GM12891 (cell line): ENCODE measurements at regions not wholly inside any gene's neighbourhood (a gene's known extent, or its start where the extent isn't known, plus 50 kb on each side); places are given as distances from the start of the nearest gene placed in this dataset.
"Not testable (repeated sequence)": the region's sequence is repeated elsewhere in the genome, so short reads cannot be mapped to it uniquely, and the experiment has no call there.

Experiments
- DNase-seq: peaks from one replicate; pipeline ENCODE4 v3.0.0; 2011; ENCODE audit warnings: low spot score; ENCODE audit not compliant: insufficient read length
- FAIRE-seq: peaks from 2 replicates; lab custom pipeline; 2011; peaks lifted over from hg19 to GRCh38; lab: Jason Lieb, UNC
- PAX5 ChIP-seq: IDR thresholded peaks from 2 replicates; pipeline ENCODE4 v1.6.1; 2011; ENCODE audit warnings: low read length, moderate library complexity, mild to moderate bottlenecking; ENCODE audit not compliant: insufficient read depth, severe bottlenecking
- POLR2A ChIP-seq: IDR thresholded peaks from 2 replicates; pipeline ENCODE4 v1.6.1; 2011; ENCODE audit warnings: low read depth, low read length, control low read depth
- POLR2AphosphoS5 ChIP-seq: IDR thresholded peaks from 2 replicates; pipeline ENCODE4 v1.6.1; 2011; ENCODE audit warnings: low read depth, low read length, control low read depth
- POU2F2 ChIP-seq: IDR thresholded peaks from 2 replicates; pipeline ENCODE4 v1.6.1; 2011; ENCODE audit warnings: low read depth, mild to moderate bottlenecking, control low read depth, low read length, moderate library complexity
- SPI1 ChIP-seq: IDR thresholded peaks from 2 replicates; pipeline ENCODE4 v1.6.1; 2011; ENCODE audit warnings: low read depth, low read length, control low read depth
- TAF1 ChIP-seq: IDR thresholded peaks from 2 replicates; pipeline ENCODE4 v1.6.1; 2011; ENCODE audit warnings: low read depth, low read length, control low read depth

DNA sequence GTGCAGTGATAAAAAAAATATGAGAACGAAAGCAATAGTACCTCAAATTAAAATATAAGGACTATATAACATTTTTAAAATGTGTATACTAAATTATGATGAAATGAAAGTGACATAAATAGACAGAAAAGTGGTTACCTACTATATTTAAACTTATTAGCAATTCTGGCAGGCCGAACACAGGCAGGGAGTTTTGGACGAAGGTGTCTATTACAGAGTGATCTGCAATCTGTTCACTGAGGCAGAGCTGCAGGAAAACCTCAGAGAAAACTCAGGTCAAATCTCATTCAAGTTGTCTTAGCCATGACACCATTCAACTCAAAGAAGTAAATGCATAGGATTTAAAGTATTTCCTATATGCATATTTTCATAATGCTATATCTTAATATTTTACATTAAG, 274.8 kb upstream of the GULP1 start:
- DNase-seq = no peak
- TF ChIP-seq POLR2A (no peak), POU2F2 (no peak), TAF1 (no peak), SPI1 (no peak), PAX5 (no peak), POLR2AphosphoS5 (no peak)
- FAIRE-seq = no peak

DNA sequence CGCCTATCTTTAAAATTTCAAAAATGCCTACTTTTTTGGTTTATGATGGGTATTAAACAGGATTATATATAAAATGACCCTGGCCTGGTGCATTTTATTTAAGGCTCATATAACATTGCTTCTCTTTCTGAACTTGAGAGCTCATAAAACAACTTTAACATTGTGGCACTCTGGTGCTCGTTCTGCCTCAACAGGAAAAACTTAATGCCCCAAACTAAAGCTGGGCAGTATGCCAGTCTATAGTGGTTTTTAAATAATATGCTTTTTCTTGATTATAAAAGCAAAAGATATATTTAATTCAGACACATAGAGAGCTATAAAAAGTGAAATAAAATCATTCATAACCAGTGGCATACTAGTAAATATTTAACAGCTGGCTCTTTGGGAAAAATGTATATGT, 269.3 kb upstream of the GULP1 start:
- no peak for DNase-seq

DNA sequence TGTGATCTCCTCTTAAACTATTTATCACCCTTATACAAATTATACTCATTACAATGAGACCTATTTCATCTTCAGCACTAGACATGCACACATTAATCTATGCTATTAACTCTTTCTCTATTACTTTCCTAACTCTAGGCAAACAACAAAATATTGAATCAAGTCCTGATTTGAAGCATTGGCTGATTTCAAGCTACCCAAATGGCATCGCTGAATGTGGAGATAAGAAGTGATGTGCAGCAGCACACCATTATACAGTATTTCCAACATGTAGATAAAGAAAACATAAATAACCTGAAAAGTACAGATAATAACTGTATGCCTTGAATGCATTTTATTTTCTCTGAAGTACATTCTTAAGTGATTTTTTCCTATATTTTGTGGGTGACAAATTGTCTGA, 268.6 kb upstream of the GULP1 start:
- no peak for FAIRE-seq
- TF ChIP-seq POU2F2 (no peak), PAX5 (no peak), POLR2A (no peak), POLR2AphosphoS5 (no peak), TAF1 (no peak), SPI1 (no peak)

More for the DNA sequence above, 269.3 kb upstream of the GULP1 start:
- no peak for FAIRE-seq
- no peak for TF ChIP-seq SPI1
- no peak for TF ChIP-seq POLR2AphosphoS5
- TF ChIP-seq PAX5 = no peak
- no peak for TF ChIP-seq POU2F2
- TF ChIP-seq TAF1 = no peak
- no peak for TF ChIP-seq POLR2A

DNA sequence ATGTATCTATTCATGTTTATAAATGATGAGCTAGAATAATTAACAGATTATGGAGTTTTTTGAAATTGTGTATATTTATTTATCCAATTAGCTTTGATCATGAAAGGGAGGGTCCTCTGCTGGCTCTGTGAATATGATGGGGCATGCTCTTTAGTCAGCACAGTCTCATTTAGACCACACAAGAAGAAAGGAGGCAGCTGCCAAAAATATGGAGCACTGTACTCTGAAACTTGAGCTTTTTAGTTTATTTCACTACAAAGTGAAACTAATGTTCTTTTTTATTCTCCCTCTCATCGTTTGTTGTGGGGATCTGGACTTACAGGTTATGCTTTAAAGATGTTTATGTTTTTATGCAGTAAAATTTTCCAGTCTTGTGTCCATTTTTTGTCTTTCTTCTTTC, 266.9 kb upstream of the GULP1 start:
- DNase-seq (no peak), FAIRE-seq (no peak)
- no peak for TF ChIP-seq SPI1
- no peak for TF ChIP-seq PAX5
- TF ChIP-seq POU2F2 = no peak
- TF ChIP-seq POLR2A = no peak
- no peak for TF ChIP-seq POLR2AphosphoS5
- TF ChIP-seq TAF1 = no peak

More for the DNA sequence above, 268.6 kb upstream of the GULP1 start:
- no peak for DNase-seq

DNA sequence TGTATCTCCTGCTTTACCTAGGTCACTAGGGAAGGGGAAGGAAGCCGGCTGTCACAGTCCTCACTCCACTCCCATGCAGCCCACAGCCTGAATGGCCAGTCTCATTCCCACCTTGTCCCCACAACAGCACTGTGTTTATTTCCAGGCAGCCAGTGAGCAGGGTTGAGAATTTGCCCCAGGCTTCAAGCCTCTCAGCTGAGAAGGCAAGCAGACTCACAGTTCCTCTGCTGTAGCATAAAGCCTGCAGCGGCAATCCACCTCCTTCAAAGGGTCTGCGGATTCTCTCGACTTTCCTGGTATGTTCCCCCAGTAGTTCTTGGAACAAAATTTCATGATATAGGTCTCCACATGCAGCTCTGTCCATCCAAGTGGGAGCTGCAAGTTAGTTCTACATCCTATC, 262.9 kb upstream of the GULP1 start:
- TF ChIP-seq POLR2AphosphoS5 = no peak
- no peak for TF ChIP-seq TAF1
- TF ChIP-seq SPI1 = no peak
- no peak for TF ChIP-seq PAX5
- no peak for DNase-seq
- no peak for FAIRE-seq

DNA sequence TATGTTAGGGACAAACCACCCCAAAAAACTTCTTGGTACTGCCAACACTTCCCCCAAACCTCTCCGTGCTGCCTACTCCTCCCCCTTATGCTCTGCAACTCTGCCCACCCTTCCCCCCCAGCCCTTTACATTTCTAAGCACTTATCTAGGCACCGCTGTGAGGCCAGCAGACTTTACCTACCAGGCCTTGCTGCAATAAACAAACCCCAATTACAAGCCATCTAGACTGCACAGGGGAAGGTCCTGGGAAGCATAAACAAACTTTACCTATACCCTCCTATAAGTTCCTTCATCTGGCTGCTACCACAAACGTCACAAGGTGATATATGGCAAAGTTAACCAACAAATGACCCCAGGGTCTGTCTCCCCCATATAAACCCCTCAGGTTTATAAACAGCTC, 259.4 kb upstream of the GULP1 start:
- no peak for DNase-seq

DNA sequence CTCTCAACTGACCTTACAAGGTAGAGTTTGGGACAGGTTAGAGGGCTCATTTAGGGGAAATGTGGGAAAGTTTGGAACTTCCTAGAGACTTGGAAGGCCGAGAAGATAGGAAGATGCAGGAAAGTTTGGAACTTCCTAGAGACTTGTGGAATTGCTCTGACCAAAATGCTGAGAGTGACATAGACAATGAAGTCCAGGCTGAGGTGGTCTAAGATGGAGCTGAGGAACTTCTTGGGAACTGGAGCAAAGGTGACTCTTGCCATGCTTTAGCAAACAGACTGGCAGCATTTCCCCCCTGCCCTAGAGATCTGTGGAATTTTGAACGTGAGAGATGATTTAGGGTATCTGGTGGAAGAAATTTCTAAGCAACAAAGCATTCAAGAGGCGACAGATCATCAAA, 258.9 kb upstream of the GULP1 start:
- no peak for FAIRE-seq
- no peak for DNase-seq
- no peak for TF ChIP-seq POLR2AphosphoS5
- no peak for TF ChIP-seq TAF1
- no peak for TF ChIP-seq SPI1
- no peak for TF ChIP-seq POU2F2
- TF ChIP-seq PAX5 = no peak
- no peak for TF ChIP-seq POLR2A

More for the DNA sequence above, 259.4 kb upstream of the GULP1 start:
- no peak for TF ChIP-seq SPI1
- no peak for FAIRE-seq

DNA sequence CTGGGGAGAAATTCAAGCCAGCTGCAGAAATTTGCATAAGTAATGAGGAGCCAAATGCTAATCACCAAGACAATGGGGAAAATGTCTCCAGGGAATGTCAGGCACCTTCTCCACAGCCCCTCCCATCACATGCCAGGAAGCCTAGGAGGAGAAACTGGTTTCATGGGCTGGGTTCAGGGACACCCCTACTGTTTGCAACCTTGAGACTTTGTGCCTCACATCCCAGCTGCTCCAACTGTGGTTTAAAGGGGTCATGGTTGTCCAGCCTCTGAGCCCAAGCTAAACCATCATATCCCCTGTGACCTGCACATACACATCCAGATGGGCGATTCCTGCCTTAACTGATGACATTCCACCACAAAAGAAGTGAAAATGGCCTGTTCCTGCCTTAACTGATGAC, 258.4 kb upstream of the GULP1 start:
- not testable (repeated sequence) for DNase-seq, FAIRE-seq

DNA sequence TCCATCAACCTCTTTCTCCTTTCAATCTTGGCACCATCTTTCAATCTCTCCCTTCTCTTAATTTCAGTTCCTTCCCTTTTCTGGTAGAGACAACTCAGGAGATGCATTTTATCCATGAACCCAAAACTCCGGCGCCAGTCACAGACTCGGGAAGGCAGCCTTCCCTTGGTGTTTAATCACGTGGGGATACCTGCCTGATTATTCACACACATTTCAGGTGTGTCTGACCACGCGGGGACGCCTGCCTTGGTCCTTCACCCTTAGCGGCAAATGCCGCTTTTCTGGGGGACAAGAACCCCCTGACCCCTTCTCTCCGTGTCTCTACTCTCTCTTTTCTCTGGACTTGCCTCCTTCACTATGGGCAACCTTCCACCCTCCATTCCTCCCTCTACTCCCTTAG, 257.6 kb upstream of the GULP1 start:
- FAIRE-seq, DNase-seq: not testable (repeated sequence)

DNA sequence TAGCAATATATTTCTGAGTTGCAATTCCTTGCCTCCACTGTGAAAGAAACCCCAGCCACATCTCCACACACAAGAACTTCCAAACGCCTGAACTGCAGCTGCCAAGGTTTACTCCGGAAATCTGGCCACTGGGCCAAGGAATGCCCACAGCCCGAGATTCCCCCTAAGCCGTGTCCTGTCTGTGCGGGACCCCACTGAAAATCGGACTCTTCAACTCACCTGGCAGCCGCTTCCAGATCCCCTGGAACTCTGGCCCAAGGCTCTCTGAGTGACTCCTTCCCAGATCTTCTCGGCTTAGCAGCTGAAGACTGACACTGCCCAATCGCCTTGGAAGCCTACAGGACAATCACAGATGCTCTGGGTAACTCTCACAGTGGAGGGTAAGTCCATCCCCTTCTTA, 256.3 kb upstream of the GULP1 start:
- not testable (repeated sequence) for DNase-seq, FAIRE-seq

DNA sequence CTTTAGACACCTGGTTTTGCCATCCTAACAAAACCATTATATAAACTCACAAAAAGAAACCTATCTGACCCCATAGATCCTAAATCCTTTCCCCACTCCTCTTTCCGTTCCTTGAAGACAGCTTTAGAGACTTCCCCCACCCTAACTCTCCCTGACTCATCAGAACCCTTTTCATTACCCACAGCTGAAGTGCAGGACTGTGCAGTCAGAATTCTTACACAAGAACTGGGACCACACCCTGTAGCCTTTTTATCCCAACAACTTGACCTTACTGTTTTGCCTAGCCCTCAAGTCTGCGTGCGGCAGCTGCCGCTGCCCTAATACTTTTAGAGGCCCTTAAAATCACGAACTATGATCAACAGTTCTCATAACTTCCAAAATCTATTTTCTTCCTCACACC, 254.9 kb upstream of the GULP1 start:
- not testable (repeated sequence) for FAIRE-seq, DNase-seq

DNA sequence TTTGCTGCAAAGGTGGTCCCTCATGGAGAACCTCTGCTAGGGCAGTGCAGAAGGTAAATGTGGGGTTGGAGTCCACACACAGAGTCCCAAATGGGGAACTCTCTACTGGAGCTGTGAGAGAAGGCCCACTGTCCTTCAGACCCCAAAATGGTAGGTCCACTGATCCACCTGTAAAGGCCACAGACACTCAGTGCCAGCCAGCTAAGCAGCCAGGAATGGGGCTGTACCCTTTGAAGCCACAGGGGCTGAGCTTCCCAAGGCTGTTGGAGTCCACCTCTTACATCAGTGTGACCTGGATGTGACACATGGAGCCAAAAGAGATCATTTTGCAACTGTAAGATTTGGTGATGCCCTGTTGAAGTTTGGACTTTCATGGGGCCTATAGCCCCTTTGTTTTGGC, 252.4 kb upstream of the GULP1 start:
- DNase-seq (no peak), FAIRE-seq (no peak)
- TF ChIP-seq POLR2AphosphoS5 (no peak), SPI1 (no peak)

DNA sequence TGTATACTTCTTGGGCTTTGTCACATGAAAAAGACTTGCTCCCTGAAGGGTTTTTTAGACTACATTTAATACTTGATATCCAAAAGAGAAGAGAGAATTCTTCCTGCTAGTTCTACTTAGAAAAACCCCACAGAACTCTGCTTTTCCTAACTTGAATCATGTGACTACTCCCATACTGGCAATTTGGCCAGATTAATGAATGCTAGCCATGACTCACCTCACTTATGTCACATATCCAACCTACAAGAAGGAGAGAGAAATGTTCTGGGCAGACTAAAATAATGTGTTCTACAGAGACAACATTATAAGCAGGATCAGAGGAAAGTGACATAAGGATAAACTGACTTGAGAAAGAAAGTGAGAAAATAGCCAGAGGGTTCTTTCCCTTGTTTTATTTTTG, 249.3 kb upstream of the GULP1 start:
- FAIRE-seq = no peak
- no peak for DNase-seq
- TF ChIP-seq TAF1 = no peak
